WTC11 (cell line): ENCODE measurements at regions not wholly inside any gene's neighbourhood (a gene's known extent, or its start where the extent isn't known, plus 50 kb on each side); places are given as distances from the start of the nearest gene placed in this dataset.

ENCODE experiments used
- ATAC-seq: fragments of 200-7000 bp; cut with Tn5 transposase; 2 replicates; pipeline ENCODE4 v1.10.0; 2021; ENCODE audit warnings: mild to moderate bottlenecking, moderate library complexity
- CTCF ChIA-PET: fragments of 300-600 bp; sonication (Branson Sonifier 250); formaldehyde crosslinking; loops from one replicate; lab custom pipeline; 2021; ENCODE audit warnings: antibody characterized with exemption; lab: Charles Lee
- POLR2A ChIA-PET: fragments of 350-600 bp; sonication (Branson Sonifier 250); formaldehyde crosslinking; loops from one replicate; lab custom pipeline; 2021; ENCODE audit warnings: antibody characterized with exemption; lab: Charles Lee
- DNase-seq: peaks from one replicate; pipeline ENCODE4 v3.0.0; 2021; ENCODE audit warnings: low spot score
- H3K27ac Mint-ChIP-seq: 2 replicates; pipeline ENCODE4 v1.8.0; 2021; ENCODE audit warnings: mixed read lengths
- H3K27me3 Mint-ChIP-seq: 2 replicates; pipeline ENCODE4 v1.8.0; 2021; ENCODE audit warnings: low read depth, mild to moderate bottlenecking, moderate library complexity, mixed read lengths
- H3K36me3 Mint-ChIP-seq: 2 replicates; pipeline ENCODE4 v1.8.0; 2021; ENCODE audit warnings: mixed read lengths
- H3K4me1 Mint-ChIP-seq: 2 replicates; pipeline ENCODE4 v1.8.0; 2022; ENCODE audit warnings: mixed read lengths
- H3K4me3 Mint-ChIP-seq: 2 replicates; pipeline ENCODE4 v1.8.0; 2021; ENCODE audit warnings: mild to moderate bottlenecking, moderate library complexity, mixed read lengths
- H3K9me3 Mint-ChIP-seq: 2 replicates; pipeline ENCODE4 v1.8.0; 2021; ENCODE audit warnings: mixed read lengths
- CDX4 ChIP-seq: fragments of 250-450 bp; sonication (Bioruptor Pico); IDR thresholded peaks from 2 replicates; pipeline ENCODE4 v1.9.0; 2021; ENCODE audit warnings: moderate library complexity, mild to moderate bottlenecking, inconsistent platforms, borderline replicate concordance
- GRHL2 ChIP-seq: fragments of 250-450 bp; sonication (Bioruptor Pico); IDR thresholded peaks from 2 replicates; pipeline ENCODE4 v1.8.0; 2022; ENCODE audit warnings: mild to moderate bottlenecking, moderate library complexity; ENCODE audit not compliant: insufficient replicate concordance, severe bottlenecking
- NR2C2 ChIP-seq: sonication (generic); formaldehyde crosslinking; IDR thresholded peaks from 2 replicates; pipeline ENCODE4 v1.8.0; 2022; ENCODE audit warnings: mild to moderate bottlenecking, missing genetic modification reagents
- RELA ChIP-seq: sonication (generic); formaldehyde crosslinking; IDR thresholded peaks from 2 replicates; pipeline ENCODE4 v1.8.1; 2022; ENCODE audit warnings: missing genetic modification reagents, mild to moderate bottlenecking, borderline replicate concordance
- SMAD3 ChIP-seq: sonication (generic); formaldehyde crosslinking; IDR thresholded peaks from 2 replicates; pipeline ENCODE4 v1.8.0; 2022; ENCODE audit warnings: missing genetic modification reagents, mild to moderate bottlenecking, borderline replicate concordance
- SMAD4 ChIP-seq: sonication (generic); formaldehyde crosslinking; IDR thresholded peaks from 2 replicates; pipeline ENCODE4 v1.8.0; 2022; ENCODE audit warnings: mild to moderate bottlenecking, missing genetic modification reagents
- TEAD4 ChIP-seq: sonication (generic); formaldehyde crosslinking; IDR thresholded peaks from 2 replicates; pipeline ENCODE4 v1.8.0; 2022; ENCODE audit warnings: mild to moderate bottlenecking, missing genetic modification reagents
- USF1 ChIP-seq: sonication (generic); formaldehyde crosslinking; IDR thresholded peaks from 2 replicates; pipeline ENCODE4 v1.8.0; 2022; ENCODE audit warnings: mild to moderate bottlenecking, missing genetic modification reagents
- ZNF232 ChIP-seq: sonication (generic); formaldehyde crosslinking; IDR thresholded peaks from 2 replicates; pipeline ENCODE4 v1.8.0; 2022; ENCODE audit warnings: mild to moderate bottlenecking, missing genetic modification reagents
- ZNF425 ChIP-seq: fragments of 250-450 bp; sonication (Bioruptor Pico); conservative IDR thresholded peaks from 2 replicates; pipeline ENCODE4 v1.9.0; 2021; ENCODE audit warnings: mild to moderate bottlenecking
- ZNF532 ChIP-seq: fragments of 250-450 bp; sonication (Bioruptor Pico); IDR thresholded peaks from 2 replicates; pipeline ENCODE4 v1.9.0; 2021; ENCODE audit warnings: mild to moderate bottlenecking, borderline replicate concordance
- ZNF671 ChIP-seq: fragments of 250-450 bp; sonication (Bioruptor Pico); IDR thresholded peaks from 2 replicates; pipeline ENCODE4 v1.8.0; 2021; ENCODE audit warnings: mild to moderate bottlenecking
- TF ChIP-seq, protein P1 (sequence below): fragments of 250-450 bp; sonication (Bioruptor Pico); IDR thresholded peaks from 2 replicates; pipeline ENCODE4 v2.1.2; 2022; ENCODE audit warnings: mild to moderate bottlenecking, moderate library complexity
- TF ChIP-seq, protein P2 (sequence below): sonication (generic); formaldehyde crosslinking; IDR thresholded peaks from 2 replicates; pipeline ENCODE4 v1.8.1; 2022; ENCODE audit warnings: low read depth, mild to moderate bottlenecking, moderate library complexity, missing genetic modification reagents, borderline replicate concordance
- TF ChIP-seq, protein P3 (sequence below): sonication (generic); formaldehyde crosslinking; IDR thresholded peaks from 2 replicates; pipeline ENCODE4 v1.8.0; 2023; ENCODE audit warnings: missing genetic modification reagents
- TF ChIP-seq, protein P4 (sequence below): sonication (generic); formaldehyde crosslinking; conservative IDR thresholded peaks from 2 replicates; pipeline ENCODE4 v1.8.1; 2023; ENCODE audit warnings: mild to moderate bottlenecking, low read depth, missing genetic modification reagents, moderate library complexity

GRCh38 chr13:34862716-34863115 lies 79.4 kb upstream of the NBEA start (continued):
- TF ChIP-seq ZNF532 (no peak), ZNF425 (CRISPR knock-in tag) (no peak), SMAD3 (CRISPR knock-in tag) (no peak), ZNF671 (CRISPR knock-in tag) (no peak), CDX4 (CRISPR knock-in tag) (no peak), RELA (CRISPR knock-in tag) (no peak), ZNF232 (CRISPR knock-in tag) (no peak), GRHL2 (CRISPR knock-in tag) (no peak), USF1 (CRISPR knock-in tag) (no peak), NR2C2 (no peak), TEAD4 (CRISPR knock-in tag) (no peak)
- TF ChIP-seq, protein P1, sequence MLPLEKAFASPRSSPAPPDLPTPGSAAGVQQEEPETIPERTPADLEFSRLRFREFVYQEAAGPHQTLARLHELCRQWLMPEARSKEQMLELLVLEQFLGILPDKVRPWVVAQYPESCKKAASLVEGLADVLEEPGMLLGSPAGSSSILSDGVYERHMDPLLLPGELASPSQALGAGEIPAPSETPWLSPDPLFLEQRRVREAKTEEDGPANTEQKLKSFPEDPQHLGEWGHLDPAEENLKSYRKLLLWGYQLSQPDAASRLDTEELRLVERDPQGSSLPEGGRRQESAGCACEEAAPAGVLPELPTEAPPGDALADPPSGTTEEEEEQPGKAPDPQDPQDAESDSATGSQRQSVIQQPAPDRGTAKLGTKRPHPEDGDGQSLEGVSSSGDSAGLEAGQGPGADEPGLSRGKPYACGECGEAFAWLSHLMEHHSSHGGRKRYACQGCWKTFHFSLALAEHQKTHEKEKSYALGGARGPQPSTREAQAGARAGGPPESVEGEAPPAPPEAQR (CRISPR knock-in tag): no peak

DNA sequence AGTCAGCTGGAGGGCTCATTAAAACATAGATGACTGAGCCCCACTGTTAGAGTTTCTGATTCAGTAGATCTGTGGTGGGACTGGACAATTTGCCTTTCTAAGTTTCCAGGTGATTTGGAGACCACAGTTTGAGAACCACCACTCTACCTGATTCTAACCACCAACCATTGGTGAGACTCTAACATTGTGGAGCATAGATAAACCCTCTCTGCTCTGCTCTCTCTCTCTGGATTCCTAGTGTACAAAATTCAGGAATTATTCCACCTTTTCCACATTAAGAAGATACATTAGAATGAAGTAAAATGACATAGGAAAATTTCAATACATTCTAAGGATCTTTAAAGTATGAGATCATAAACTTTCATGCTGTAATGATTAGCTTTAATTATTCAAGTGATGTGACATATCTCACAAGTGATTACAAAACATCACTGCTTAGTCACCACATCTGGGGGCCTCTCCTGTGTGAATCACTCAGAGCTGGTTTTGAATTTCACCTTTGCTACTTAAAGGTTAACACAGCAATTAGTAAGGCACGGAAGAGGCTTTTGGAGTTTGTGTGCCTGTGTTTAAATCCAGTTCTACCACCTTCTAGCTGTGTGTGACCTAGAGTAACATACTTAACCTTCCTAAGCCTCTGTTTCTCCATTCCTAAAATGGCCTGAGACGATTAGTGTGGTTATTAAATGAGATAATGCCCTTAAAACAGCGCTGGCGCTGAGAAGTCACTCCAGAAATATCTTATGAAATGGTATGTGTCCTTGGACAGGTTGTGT lies 78.5 kb upstream of the NBEA start:
- ChIA-PET POLR2A (no interaction called here), CTCF (no interaction called here)
- no peak for DNase-seq
- Mint-ChIP-seq H3K4me1 (peaks cover 27% of the 10 kb centered on the region), H3K27me3 (no peaks in the 10 kb centered on the region), H3K36me3 (no peaks in the 10 kb centered on the region), H3K9me3 (no peaks in the 10 kb centered on the region), H3K27ac (no peak overlapping the region), H3K4me3 (no peak overlapping the region)
- ATAC-seq: no peak
- TF ChIP-seq CDX4 (CRISPR knock-in tag) (no peak), SMAD4 (no peak)
- TF ChIP-seq, protein P2, sequence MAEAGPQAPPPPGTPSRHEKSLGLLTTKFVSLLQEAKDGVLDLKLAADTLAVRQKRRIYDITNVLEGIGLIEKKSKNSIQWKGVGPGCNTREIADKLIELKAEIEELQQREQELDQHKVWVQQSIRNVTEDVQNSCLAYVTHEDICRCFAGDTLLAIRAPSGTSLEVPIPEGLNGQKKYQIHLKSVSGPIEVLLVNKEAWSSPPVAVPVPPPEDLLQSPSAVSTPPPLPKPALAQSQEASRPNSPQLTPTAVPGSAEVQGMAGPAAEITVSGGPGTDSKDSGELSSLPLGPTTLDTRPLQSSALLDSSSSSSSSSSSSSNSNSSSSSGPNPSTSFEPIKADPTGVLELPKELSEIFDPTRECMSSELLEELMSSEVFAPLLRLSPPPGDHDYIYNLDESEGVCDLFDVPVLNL (CRISPR knock-in tag): no peak
- TF ChIP-seq, protein P3, sequence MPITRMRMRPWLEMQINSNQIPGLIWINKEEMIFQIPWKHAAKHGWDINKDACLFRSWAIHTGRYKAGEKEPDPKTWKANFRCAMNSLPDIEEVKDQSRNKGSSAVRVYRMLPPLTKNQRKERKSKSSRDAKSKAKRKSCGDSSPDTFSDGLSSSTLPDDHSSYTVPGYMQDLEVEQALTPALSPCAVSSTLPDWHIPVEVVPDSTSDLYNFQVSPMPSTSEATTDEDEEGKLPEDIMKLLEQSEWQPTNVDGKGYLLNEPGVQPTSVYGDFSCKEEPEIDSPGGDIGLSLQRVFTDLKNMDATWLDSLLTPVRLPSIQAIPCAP (CRISPR knock-in tag): no peak
- TF ChIP-seq, protein P4, sequence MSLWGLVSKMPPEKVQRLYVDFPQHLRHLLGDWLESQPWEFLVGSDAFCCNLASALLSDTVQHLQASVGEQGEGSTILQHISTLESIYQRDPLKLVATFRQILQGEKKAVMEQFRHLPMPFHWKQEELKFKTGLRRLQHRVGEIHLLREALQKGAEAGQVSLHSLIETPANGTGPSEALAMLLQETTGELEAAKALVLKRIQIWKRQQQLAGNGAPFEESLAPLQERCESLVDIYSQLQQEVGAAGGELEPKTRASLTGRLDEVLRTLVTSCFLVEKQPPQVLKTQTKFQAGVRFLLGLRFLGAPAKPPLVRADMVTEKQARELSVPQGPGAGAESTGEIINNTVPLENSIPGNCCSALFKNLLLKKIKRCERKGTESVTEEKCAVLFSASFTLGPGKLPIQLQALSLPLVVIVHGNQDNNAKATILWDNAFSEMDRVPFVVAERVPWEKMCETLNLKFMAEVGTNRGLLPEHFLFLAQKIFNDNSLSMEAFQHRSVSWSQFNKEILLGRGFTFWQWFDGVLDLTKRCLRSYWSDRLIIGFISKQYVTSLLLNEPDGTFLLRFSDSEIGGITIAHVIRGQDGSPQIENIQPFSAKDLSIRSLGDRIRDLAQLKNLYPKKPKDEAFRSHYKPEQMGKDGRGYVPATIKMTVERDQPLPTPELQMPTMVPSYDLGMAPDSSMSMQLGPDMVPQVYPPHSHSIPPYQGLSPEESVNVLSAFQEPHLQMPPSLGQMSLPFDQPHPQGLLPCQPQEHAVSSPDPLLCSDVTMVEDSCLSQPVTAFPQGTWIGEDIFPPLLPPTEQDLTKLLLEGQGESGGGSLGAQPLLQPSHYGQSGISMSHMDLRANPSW (CRISPR knock-in tag): no peak
